ENCODE measurements at regions not wholly inside any gene's neighbourhood (a gene's known extent, or its start where the extent isn't known, plus 50 kb on each side); places are given as distances from the start of the nearest gene placed in this dataset.

- TF ChIP-seq, protein P1, sequence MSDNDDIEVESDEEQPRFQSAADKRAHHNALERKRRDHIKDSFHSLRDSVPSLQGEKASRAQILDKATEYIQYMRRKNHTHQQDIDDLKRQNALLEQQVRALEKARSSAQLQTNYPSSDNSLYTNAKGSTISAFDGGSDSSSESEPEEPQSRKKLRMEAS (IDR thresholded peaks at IDR 0.05) = no peak
- TF ChIP-seq TEAD4 (IDR thresholded peaks at IDR 0.05) (no peak), TCF12 (IDR thresholded peaks at IDR 0.05; ENCODE audit: low read depth) (no peak), FOXM1 (IDR thresholded peaks at IDR 0.05; ENCODE audit: borderline replicate concordance, low read depth) (no peak), REST (IDR thresholded peaks at IDR 0.05; ENCODE audit: low read depth) (no peak), ZBTB7A (IDR thresholded peaks at IDR 0.05; ENCODE audit: low read depth) (no peak), EP300 (IDR thresholded peaks at IDR 0.05; ENCODE audit: borderline replicate concordance) (no peak), TAF1 (IDR thresholded peaks at IDR 0.05; ENCODE audit: low read depth) (no peak), EGR1 (IDR thresholded peaks at IDR 0.05) (no peak)
Observed at GRCh38 chr4:152220201-152220666, 315.7 kb downstream of the FBXW7 start.
